ENCODE measurements at regions not wholly inside any gene's neighbourhood (a gene's known extent, or its start where the extent isn't known, plus 50 kb on each side); places are given as distances from the start of the nearest gene placed in this dataset.

GRCh38 chr2:234571620-234572407 lies 74.9 kb upstream of the ARL4C start:
- H3K4me1 ChIP-seq = no peaks in the 10 kb centered on the region
- TF ChIP-seq CTCF (IDR thresholded peaks at IDR 0.05) = no peak

GRCh38 chr2:234570476-234570875 lies 73.6 kb upstream of the ARL4C start:
- Histone ChIP-seq H3K4me1 (no peaks in the 10 kb centered on the region), H3K27me3 (no peaks in the 10 kb centered on the region), H3K4me3 (no peak overlapping the region), H3K9me3 (no peaks in the 10 kb centered on the region), H3K27ac (no peak overlapping the region), H3K36me3 (no peaks in the 10 kb centered on the region)
- intact Hi-C loops (cut with DNase I) = no loop called here
- TF ChIP-seq CTCF (IDR thresholded peaks at IDR 0.05) = no peak
- no peak for DNase-seq (ENCODE audit: low spot score in 2 of 2)

More at GRCh38 chr2:234571620-234572407, 74.9 kb upstream of the ARL4C start:
- no peaks in the 10 kb centered on the region for H3K36me3 ChIP-seq
- H3K27ac ChIP-seq = no peak overlapping the region
- no peak overlapping the region for H3K4me3 ChIP-seq
- no peaks in the 10 kb centered on the region for H3K9me3 ChIP-seq
- DNase-seq (ENCODE audit: low spot score in 2 of 2) = no peak
- intact Hi-C loops (cut with DNase I) = no loop called here
- H3K27me3 ChIP-seq = no peaks in the 10 kb centered on the region

GRCh38 chr2:234569776-234570430 lies 73.0 kb upstream of the ARL4C start:
- Histone ChIP-seq H3K36me3 (no peaks in the 10 kb centered on the region), H3K27me3 (no peaks in the 10 kb centered on the region), H3K4me1 (no peaks in the 10 kb centered on the region), H3K9me3 (no peaks in the 10 kb centered on the region), H3K4me3 (no peak overlapping the region), H3K27ac (no peak overlapping the region)
- DNase-seq (ENCODE audit: low spot score in 2 of 2) = no peak
- no peak for TF ChIP-seq CTCF (IDR thresholded peaks at IDR 0.05)
- intact Hi-C loops (cut with DNase I) = no loop called here

- H3K4me3 ChIP-seq = no peak overlapping the region
- H3K4me1 ChIP-seq = no peaks in the 10 kb centered on the region
- TF ChIP-seq CTCF (IDR thresholded peaks at IDR 0.05) = no peak
- H3K27me3 ChIP-seq = no peaks in the 10 kb centered on the region
- no peaks in the 10 kb centered on the region for H3K9me3 ChIP-seq
- no peak for DNase-seq (ENCODE audit: low spot score in 2 of 2)
- no peaks in the 10 kb centered on the region for H3K36me3 ChIP-seq
- H3K27ac ChIP-seq = no peak overlapping the region
- intact Hi-C loops (cut with DNase I) = no loop called here
These were observed 69.7 kb upstream of the ARL4C start for GRCh38 chr2:234566622-234567021.

GRCh38 chr2:234565842-234566619 lies 69.2 kb upstream of the ARL4C start:
- TF ChIP-seq CTCF (IDR thresholded peaks at IDR 0.05) = no peak
- Histone ChIP-seq H3K4me3 (no peak overlapping the region), H3K36me3 (no peaks in the 10 kb centered on the region), H3K9me3 (no peaks in the 10 kb centered on the region), H3K27me3 (no peaks in the 10 kb centered on the region), H3K4me1 (no peaks in the 10 kb centered on the region), H3K27ac (no peak overlapping the region)
- intact Hi-C loops (cut with DNase I) = no loop called here
- no peak for DNase-seq (ENCODE audit: low spot score in 2 of 2)
